ENCODE measurements at regions not wholly inside any gene's neighbourhood (a gene's known extent, or its start where the extent isn't known, plus 50 kb on each side); places are given as distances from the start of the nearest gene placed in this dataset.

- POLR2A ChIA-PET, result no interaction called here
- CTCF ChIA-PET, result no interaction called here
- no peak for DNase-seq (ENCODE audit: extremely low spot score)
- no peak for TF ChIP-seq L3MBTL2 (conservative IDR thresholded peaks at IDR 0.05)
Observed at GRCh38 chr3:40608091-40608490, 83.3 kb downstream of the ZNF621 start.

GRCh38 chr3:40613306-40613705 is 88.5 kb downstream of the ZNF621 start:
- TF ChIP-seq L3MBTL2 (conservative IDR thresholded peaks at IDR 0.05), result no peak
- no peak for TF ChIP-seq SUZ12 (IDR thresholded peaks at IDR 0.05)
- TF ChIP-seq ELF4 (IDR thresholded peaks at IDR 0.05), result no peak
- no peak for TF ChIP-seq ZNF384 (IDR thresholded peaks at IDR 0.05)
- TF ChIP-seq, protein P1, sequence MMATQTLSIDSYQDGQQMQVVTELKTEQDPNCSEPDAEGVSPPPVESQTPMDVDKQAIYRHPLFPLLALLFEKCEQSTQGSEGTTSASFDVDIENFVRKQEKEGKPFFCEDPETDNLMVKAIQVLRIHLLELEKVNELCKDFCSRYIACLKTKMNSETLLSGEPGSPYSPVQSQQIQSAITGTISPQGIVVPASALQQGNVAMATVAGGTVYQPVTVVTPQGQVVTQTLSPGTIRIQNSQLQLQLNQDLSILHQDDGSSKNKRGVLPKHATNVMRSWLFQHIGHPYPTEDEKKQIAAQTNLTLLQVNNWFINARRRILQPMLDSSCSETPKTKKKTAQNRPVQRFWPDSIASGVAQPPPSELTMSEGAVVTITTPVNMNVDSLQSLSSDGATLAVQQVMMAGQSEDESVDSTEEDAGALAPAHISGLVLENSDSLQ (IDR thresholded peaks at IDR 0.05), result no peak
- no peak for TF ChIP-seq ARNT (IDR thresholded peaks at IDR 0.05)
- no peak for TF ChIP-seq FOXA1 (IDR thresholded peaks at IDR 0.05)
- no peak for TF ChIP-seq TARDBP (IDR thresholded peaks at IDR 0.05)
- TF ChIP-seq LEF1 (IDR thresholded peaks at IDR 0.05; ENCODE audit: borderline replicate concordance), result no peak
- no peak for TF ChIP-seq FOXM1 (IDR thresholded peaks at IDR 0.05; ENCODE audit: borderline replicate concordance)
- POLR2A ChIA-PET, result no interaction called here
- CTCF ChIA-PET, result no interaction called here
- no peak for DNase-seq (ENCODE audit: extremely low spot score)

DNA sequence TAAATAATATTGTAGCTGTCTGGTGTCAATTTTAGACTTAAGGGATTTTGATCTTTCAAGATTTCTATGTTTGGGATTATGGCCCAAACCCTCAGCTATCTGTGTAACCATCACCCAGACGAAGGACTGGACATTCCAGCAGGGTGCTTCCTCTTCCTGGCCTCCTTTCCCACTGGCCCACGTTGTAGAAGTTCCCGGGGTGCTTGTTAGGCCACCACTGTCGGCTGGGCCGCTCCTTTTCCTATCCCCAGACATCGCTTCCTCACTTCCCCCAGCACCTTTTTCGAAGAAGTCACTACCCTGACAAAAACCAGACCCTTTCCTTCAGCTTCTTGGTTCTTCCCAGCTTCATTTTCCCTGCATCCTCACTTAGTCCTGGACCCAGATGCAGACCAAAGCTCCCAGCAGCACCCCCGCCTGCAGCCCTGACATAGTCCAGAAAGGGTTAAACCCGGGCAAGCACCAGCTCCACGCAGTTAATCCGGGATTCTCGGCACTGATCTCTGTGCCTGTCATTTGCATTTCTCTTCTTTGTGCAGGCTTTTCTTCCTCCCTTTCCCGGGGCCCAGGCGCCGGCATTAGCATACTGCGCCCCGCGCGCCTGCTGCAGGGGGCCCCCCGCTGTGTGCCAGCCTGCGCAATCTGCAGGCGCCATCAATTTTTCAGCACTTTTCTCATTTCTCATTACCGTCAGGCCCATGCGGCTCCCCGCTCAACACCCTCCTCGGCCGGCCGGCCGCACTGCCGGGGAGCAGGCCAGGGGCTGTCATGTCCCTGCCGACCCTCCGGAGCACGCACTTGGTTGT is 90.6 kb downstream of the ZNF621 start:
- CTCF ChIA-PET, result no interaction called here
- TF ChIP-seq L3MBTL2 (conservative IDR thresholded peaks at IDR 0.05) (no peak), FOXM1 (IDR thresholded peaks at IDR 0.05; ENCODE audit: borderline replicate concordance) (no peak), ELF4 (IDR thresholded peaks at IDR 0.05) (no peak), SP1 (IDR thresholded peaks at IDR 0.05) (no peak), TARDBP (IDR thresholded peaks at IDR 0.05) (no peak), NFRKB (IDR thresholded peaks at IDR 0.05) (no peak), HDGF (IDR thresholded peaks at IDR 0.05; ENCODE audit: borderline replicate concordance) (no peak)
- TF ChIP-seq, protein P1 (IDR thresholded peaks at IDR 0.05), result no peak
- DNase-seq (ENCODE audit: extremely low spot score), result no peak
- POLR2A ChIA-PET, result no interaction called here

- no peak for DNase-seq (ENCODE audit: extremely low spot score)
- no peak for TF ChIP-seq L3MBTL2 (conservative IDR thresholded peaks at IDR 0.05)
- TF ChIP-seq LEF1 (IDR thresholded peaks at IDR 0.05; ENCODE audit: borderline replicate concordance), result no peak
- TF ChIP-seq FOXA1 (IDR thresholded peaks at IDR 0.05), result no peak
- TF ChIP-seq NFRKB (IDR thresholded peaks at IDR 0.05), result no peak
- TF ChIP-seq HDGF (IDR thresholded peaks at IDR 0.05; ENCODE audit: borderline replicate concordance), result no peak
- TF ChIP-seq, protein P1 (IDR thresholded peaks at IDR 0.05), result no peak
- TF ChIP-seq SP1 (IDR thresholded peaks at IDR 0.05), result no peak
- TF ChIP-seq TARDBP (IDR thresholded peaks at IDR 0.05), result no peak
- no peak for TF ChIP-seq ELF4 (IDR thresholded peaks at IDR 0.05)
- no peak for TF ChIP-seq SUZ12 (IDR thresholded peaks at IDR 0.05)
- no peak for TF ChIP-seq BHLHE40 (IDR thresholded peaks at IDR 0.05; ENCODE audit: borderline replicate concordance)
- TF ChIP-seq ARNT (IDR thresholded peaks at IDR 0.05), result no peak
- TF ChIP-seq ZNF384 (IDR thresholded peaks at IDR 0.05), result no peak
- TF ChIP-seq CTBP1 (IDR thresholded peaks at IDR 0.05; ENCODE audit: borderline replicate concordance), result no peak
- TF ChIP-seq FOXK2 (IDR thresholded peaks at IDR 0.05), result no peak
- POLR2A ChIA-PET, result no interaction called here
- CTCF ChIA-PET, result no interaction called here
Observed at GRCh38 chr3:40615918-40616819, 91.4 kb downstream of the ZNF621 start.

DNA sequence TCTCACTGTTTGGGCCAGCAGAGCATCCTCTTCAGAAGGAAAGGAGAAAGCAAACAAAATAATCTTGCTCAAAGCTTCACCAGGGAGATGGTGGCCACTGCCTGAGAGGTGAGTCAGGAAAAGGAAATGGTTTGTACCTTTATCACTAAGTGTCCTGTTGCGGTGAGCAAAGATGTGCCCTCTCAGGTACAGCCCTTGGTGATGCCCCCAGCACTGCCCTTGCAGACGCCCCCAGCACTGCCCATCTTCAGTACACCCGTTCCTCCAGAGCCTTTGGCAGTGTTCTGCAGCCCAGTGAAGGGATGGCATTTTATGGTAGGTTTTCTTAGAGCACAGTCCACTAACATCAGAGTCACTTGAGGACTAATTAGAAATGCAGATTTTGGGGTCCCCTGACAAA is 92.3 kb downstream of the ZNF621 start:
- CTCF ChIA-PET, result no interaction called here
- DNase-seq (ENCODE audit: extremely low spot score), result no peak
- TF ChIP-seq, protein P1 (IDR thresholded peaks at IDR 0.05), result no peak
- TF ChIP-seq ZNF384 (IDR thresholded peaks at IDR 0.05), result no peak
- TF ChIP-seq BHLHE40 (IDR thresholded peaks at IDR 0.05; ENCODE audit: borderline replicate concordance), result no peak
- no peak for TF ChIP-seq ELF4 (IDR thresholded peaks at IDR 0.05)
- no peak for TF ChIP-seq L3MBTL2 (conservative IDR thresholded peaks at IDR 0.05)
- no peak for TF ChIP-seq CTBP1 (IDR thresholded peaks at IDR 0.05; ENCODE audit: borderline replicate concordance)
- TF ChIP-seq LEF1 (IDR thresholded peaks at IDR 0.05; ENCODE audit: borderline replicate concordance), result no peak
- no peak for TF ChIP-seq FOXK2 (IDR thresholded peaks at IDR 0.05)
- TF ChIP-seq TARDBP (IDR thresholded peaks at IDR 0.05), result no peak
- no peak for TF ChIP-seq HDGF (IDR thresholded peaks at IDR 0.05; ENCODE audit: borderline replicate concordance)
- no peak for TF ChIP-seq SP1 (IDR thresholded peaks at IDR 0.05)
- no peak for TF ChIP-seq FOXM1 (IDR thresholded peaks at IDR 0.05; ENCODE audit: borderline replicate concordance)
- no peak for TF ChIP-seq ARNT (IDR thresholded peaks at IDR 0.05)
- no peak for TF ChIP-seq SUZ12 (IDR thresholded peaks at IDR 0.05)
- no peak for TF ChIP-seq NFRKB (IDR thresholded peaks at IDR 0.05)
- TF ChIP-seq FOXA1 (IDR thresholded peaks at IDR 0.05), result no peak
- POLR2A ChIA-PET, result no interaction called here
